Smooth muscle cell (in vitro differentiated cells): ENCODE measurements at regions not wholly inside any gene's neighbourhood (a gene's known extent, or its start where the extent isn't known, plus 50 kb on each side); places are given as distances from the start of the nearest gene placed in this dataset. TPM values are rescaled to one million over a fixed set of nuclear protein-coding genes. Genes with fewer than 3 reads are reported as not detected.

Experiments used
- DNase-seq: peaks from one replicate; lab custom pipeline; 2025; ENCODE audit not compliant: unreplicated experiment; lab: John Stamatoyannopoulos, UW
- H2AFZ ChIP-seq: fragments of 200-600 bp; sonication (generic); 2 replicates; pipeline ENCODE4 v1.6.0; 2016; ENCODE audit warnings: antibody characterized with exemption, low read depth, mild to moderate bottlenecking
- H3F3A ChIP-seq: fragments of 200-600 bp; sonication (generic); 2 replicates; pipeline ENCODE4 v1.6.0; 2017; ENCODE audit warnings: antibody characterized with exemption, low read depth
- H3K27ac ChIP-seq: fragments of 200-600 bp; sonication (generic); 2 replicates; pipeline ENCODE4 v1.5.1; 2016; ENCODE audit warnings: low read depth, mild to moderate bottlenecking
- H3K27me3 ChIP-seq: fragments of 200-600 bp; sonication (generic); 2 replicates; pipeline ENCODE4 v1.6.1; 2016; ENCODE audit warnings: low read depth, mild to moderate bottlenecking
- H3K36me3 ChIP-seq: fragments of 200-600 bp; sonication (generic); 2 replicates; pipeline ENCODE4 v1.5.1; 2016; ENCODE audit warnings: low read depth
- H3K4me1 ChIP-seq: fragments of 200-600 bp; sonication (generic); 2 replicates; pipeline ENCODE4 v1.5.1; 2016; ENCODE audit warnings: low read depth
- H3K4me2 ChIP-seq: fragments of 200-600 bp; sonication (generic); 2 replicates; pipeline ENCODE4 v1.6.0; 2016; ENCODE audit warnings: mild to moderate bottlenecking
- H3K4me3 ChIP-seq: fragments of 200-600 bp; sonication (generic); 2 replicates; pipeline ENCODE4 v1.5.1; 2016; ENCODE audit warnings: mild to moderate bottlenecking
- H3K79me2 ChIP-seq: fragments of 200-600 bp; sonication (generic); 2 replicates; pipeline ENCODE4 v1.6.0; 2016; ENCODE audit warnings: low read depth, mild to moderate bottlenecking
- H3K9ac ChIP-seq: fragments of 200-600 bp; sonication (generic); 2 replicates; pipeline ENCODE4 v1.6.0; 2016; ENCODE audit warnings: low read depth
- H3K9me3 ChIP-seq: fragments of 200-600 bp; sonication (generic); replicated peaks from 2 replicates; pipeline ENCODE4 v1.5.1; 2016; ENCODE audit warnings: low read depth
- H4K20me1 ChIP-seq: fragments of 200-600 bp; sonication (generic); 2 replicates; pipeline ENCODE4 v1.6.0; 2016; ENCODE audit warnings: low read depth
- WGBS: methylation state at CpG from one replicate; pipeline ENCODE4 v1.1.7; 2016; ENCODE audit warnings: low lambda C conversion rate; 5-methylcytosine and 5-hydroxymethylcytosine counted together
- microRNA counts: library from miRNA; unstranded; fragments of <30 nt; microRNA quantifications from one replicate; lab custom pipeline; 2016
- microRNA-seq: library from miRNA; unstranded; fragments of <30 nt; microRNA quantifications from one replicate; pipeline ENCODE4, GENCODE V29; 2016; ENCODE audit warnings: borderline number of aligned reads
- small RNA-seq: library from RNA; depleted of rRNA; stranded (forward); fragments of <200 nt; gene quantifications from one replicate; pipeline ENCODE3, GENCODE V24; 2014
- TF ChIP-seq, protein P1 (sequence below): fragments of 200-600 bp; sonication (generic); IDR thresholded peaks from 2 replicates; pipeline ENCODE4 v1.5.1; 2017; ENCODE audit warnings: borderline replicate concordance, mild to moderate bottlenecking, antibody characterized with exemption; ENCODE audit not compliant: insufficient read depth, poor library complexity, severe bottlenecking

DNA sequence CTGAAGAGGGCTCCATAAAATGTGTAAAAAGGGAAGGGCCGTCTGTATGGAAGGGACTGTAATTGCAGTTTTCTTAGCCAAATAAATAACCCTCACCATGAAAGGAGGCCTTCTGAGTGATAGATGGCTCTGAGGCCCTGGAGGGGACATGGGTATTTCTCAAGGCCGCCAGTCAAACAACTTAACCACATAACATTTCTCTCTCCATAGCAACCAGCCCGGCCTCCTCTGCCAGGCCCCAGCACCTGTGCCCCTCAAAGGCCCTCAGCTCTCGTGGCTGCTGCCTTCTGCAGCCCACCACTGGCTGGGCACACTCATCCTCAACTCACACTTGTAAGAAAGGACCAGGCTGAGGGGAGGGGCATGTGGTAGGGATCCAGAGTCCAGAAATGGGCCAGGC lies 57.0 kb upstream of the GJB5 start:
- no peaks in the 10 kb centered on the region for H3K9me3 ChIP-seq
- H3K4me3 ChIP-seq: no peak overlapping the region
- WGBS: 72% methylated on average over 4 of the region's 4 CpGs

DNA sequence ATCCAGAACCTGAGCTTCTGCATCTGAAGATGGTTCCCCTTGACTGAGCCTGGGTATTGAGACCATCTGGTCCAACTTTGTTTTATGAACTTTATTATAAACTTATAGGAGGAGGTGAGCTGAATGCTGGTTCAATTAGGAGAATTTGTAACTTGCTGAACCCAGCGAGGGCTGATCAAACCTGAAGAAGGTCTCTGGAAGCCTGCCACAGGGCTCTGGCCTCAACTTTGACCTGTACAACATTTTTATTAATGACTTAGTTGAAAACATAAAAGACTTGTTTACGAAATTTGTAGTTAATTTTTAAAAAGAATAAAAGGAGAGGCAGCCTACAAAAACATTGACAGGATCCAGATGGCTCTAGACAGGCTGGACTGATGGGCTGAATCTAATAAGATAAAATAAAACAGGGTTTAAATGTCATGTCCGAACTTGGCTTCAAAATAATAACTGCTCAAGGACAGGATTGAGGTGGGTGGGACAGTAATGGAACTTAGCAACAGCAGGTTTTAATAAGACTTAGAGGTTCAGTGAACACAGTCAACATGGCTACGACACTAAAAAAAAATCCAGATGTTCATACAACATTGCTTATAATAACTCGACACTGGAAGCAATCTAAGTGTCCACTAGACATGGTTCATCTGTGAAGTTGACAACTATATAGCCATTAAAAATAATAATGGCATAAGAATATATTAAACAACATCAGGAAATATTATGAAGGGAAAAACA lies 53.4 kb upstream of the GJB5 start:
- no peaks in the 10 kb centered on the region for H3F3A ChIP-seq
- no peak for DNase-seq
- TF ChIP-seq, protein P1, sequence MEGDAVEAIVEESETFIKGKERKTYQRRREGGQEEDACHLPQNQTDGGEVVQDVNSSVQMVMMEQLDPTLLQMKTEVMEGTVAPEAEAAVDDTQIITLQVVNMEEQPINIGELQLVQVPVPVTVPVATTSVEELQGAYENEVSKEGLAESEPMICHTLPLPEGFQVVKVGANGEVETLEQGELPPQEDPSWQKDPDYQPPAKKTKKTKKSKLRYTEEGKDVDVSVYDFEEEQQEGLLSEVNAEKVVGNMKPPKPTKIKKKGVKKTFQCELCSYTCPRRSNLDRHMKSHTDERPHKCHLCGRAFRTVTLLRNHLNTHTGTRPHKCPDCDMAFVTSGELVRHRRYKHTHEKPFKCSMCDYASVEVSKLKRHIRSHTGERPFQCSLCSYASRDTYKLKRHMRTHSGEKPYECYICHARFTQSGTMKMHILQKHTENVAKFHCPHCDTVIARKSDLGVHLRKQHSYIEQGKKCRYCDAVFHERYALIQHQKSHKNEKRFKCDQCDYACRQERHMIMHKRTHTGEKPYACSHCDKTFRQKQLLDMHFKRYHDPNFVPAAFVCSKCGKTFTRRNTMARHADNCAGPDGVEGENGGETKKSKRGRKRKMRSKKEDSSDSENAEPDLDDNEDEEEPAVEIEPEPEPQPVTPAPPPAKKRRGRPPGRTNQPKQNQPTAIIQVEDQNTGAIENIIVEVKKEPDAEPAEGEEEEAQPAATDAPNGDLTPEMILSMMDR: no peak
- H3K79me2 ChIP-seq: no peaks in the 10 kb centered on the region
- no peak overlapping the region for H2AFZ ChIP-seq
- H3K4me2 ChIP-seq: no peak overlapping the region
- H4K20me1 ChIP-seq: no peaks in the 10 kb centered on the region
- no peaks in the 10 kb centered on the region for H3K36me3 ChIP-seq
- H3K27ac ChIP-seq: no peak overlapping the region
- WGBS: 83% methylated on average over 5 of the region's 5 CpGs
- H3K4me1 ChIP-seq: no peaks in the 10 kb centered on the region
- H3K9me3 ChIP-seq: no peaks in the 10 kb centered on the region
- H3K9ac ChIP-seq: no peak overlapping the region
- H3K4me3 ChIP-seq: no peak overlapping the region
- H3K27me3 ChIP-seq: peaks cover 15% of the 10 kb centered on the region

More for the DNA sequence above, 57.0 kb upstream of the GJB5 start:
- Histone ChIP-seq H3F3A (no peaks in the 10 kb centered on the region), H2AFZ (no peak overlapping the region), H3K4me2 (no peak overlapping the region), H3K36me3 (no peaks in the 10 kb centered on the region), H3K27me3 (peaks cover 11% of the 10 kb centered on the region), H3K9ac (no peak overlapping the region), H3K79me2 (no peaks in the 10 kb centered on the region), H3K4me1 (no peaks in the 10 kb centered on the region), H3K27ac (no peak overlapping the region), H4K20me1 (no peaks in the 10 kb centered on the region)
- TF ChIP-seq, protein P1: no peak
- DNase-seq: no peak

MicroRNA genes in the stretch of these regions (microRNA counts, 767-probe panel; counts per million panel counts)
- 183 counts per million for microRNA hsa-miR-552 (lab: Ali Mortazavi, UCI)

Small RNA genes lying in the stretch of these regions (microRNA-seq; reads per million reads assigned to microRNA genes)
- not detected for gene MIR552

Small RNA genes lying in the stretch of these regions (small RNA-seq; reads per million reads assigned to genes)
- not detected for gene MIR552
